Breast epithelium (tissue), 4 donors: ENCODE measurements at regions not wholly inside any gene's neighbourhood (a gene's known extent, or its start where the extent isn't known, plus 50 kb on each side); places are given as distances from the start of the nearest gene placed in this dataset.
A peak's percentile ranks its signal among the peaks of the same experiment; 100 is the strongest.

Source experiments
- DNase-seq, 2 donors: peaks; one replicate each; pipeline ENCODE4 v3.0.0-alpha.2; 2019; ENCODE audit warnings: low spot score in 2 of 2
- H3K27ac ChIP-seq, 2 donors: fragments of 200-600 bp; sonication (generic) in 1 of 2; one replicate each; pipeline ENCODE4 v1.5.1; 2016 to 2019; ENCODE audit warnings: mild to moderate bottlenecking in 1 of 2
- H3K27me3 ChIP-seq, 2 donors: fragments of 200-600 bp; sonication (generic) in 1 of 2; one replicate each; pipeline versions ENCODE4 v1.5.1 to v1.6.0; 2017 to 2019; ENCODE audit warnings: control low read depth in 1 of 2, mild to moderate bottlenecking in 1 of 2
- H3K36me3 ChIP-seq: fragments of 200-600 bp; one replicate; pipeline ENCODE4 v1.5.1; 2019
- H3K4me1 ChIP-seq, 2 donors: fragments of 200-600 bp; sonication (generic); one replicate each; pipeline ENCODE4 v1.5.1; 2016 to 2019; ENCODE audit warnings: control low read depth in 1 of 2
- H3K4me3 ChIP-seq, 3 donors: fragments of 200-600 bp; sonication (generic); 1 replicate in 2 of 3; 2 replicates in 1 of 3; pipeline ENCODE4 v1.5.1; 2016 to 2019; ENCODE audit warnings: mild to moderate bottlenecking in 3 of 3, moderate library complexity in 2 of 3
- H3K9me3 ChIP-seq, 2 donors: fragments of 200-600 bp; sonication (generic) in 1 of 2; one replicate each; pipeline ENCODE4 v1.5.1; 2016 to 2019; ENCODE audit warnings: control low read depth in 1 of 2
- POLR2A ChIP-seq: fragments of 450-650 bp; IDR thresholded peaks from one replicate; pipeline ENCODE4 v1.6.1; 2016; ENCODE audit warnings: antibody characterized with exemption, mild to moderate bottlenecking, moderate library complexity
- POLR2AphosphoS5 ChIP-seq, 3 donors: sonication (generic); formaldehyde crosslinking; IDR thresholded peaks; one replicate each; pipeline ENCODE4 v1.6.1; 2017; ENCODE audit warnings: antibody characterized with exemption in 3 of 3
- intact Hi-C: fragments of 100-400 bp; cut with DNase I; formaldehyde crosslinking; loops from one replicate; pipeline ENCODE4 v1.15.1; 2023; ENCODE audit warnings: low total_unique reads
- TF ChIP-seq, protein P1 (sequence below), 3 donors: fragments of 450-650 bp; IDR thresholded peaks; one replicate each; pipeline ENCODE4 v1.5.1; 2016 to 2017; ENCODE audit warnings: antibody characterized with exemption in 3 of 3, mild to moderate bottlenecking in 3 of 3, moderate library complexity in 3 of 3

DNA sequence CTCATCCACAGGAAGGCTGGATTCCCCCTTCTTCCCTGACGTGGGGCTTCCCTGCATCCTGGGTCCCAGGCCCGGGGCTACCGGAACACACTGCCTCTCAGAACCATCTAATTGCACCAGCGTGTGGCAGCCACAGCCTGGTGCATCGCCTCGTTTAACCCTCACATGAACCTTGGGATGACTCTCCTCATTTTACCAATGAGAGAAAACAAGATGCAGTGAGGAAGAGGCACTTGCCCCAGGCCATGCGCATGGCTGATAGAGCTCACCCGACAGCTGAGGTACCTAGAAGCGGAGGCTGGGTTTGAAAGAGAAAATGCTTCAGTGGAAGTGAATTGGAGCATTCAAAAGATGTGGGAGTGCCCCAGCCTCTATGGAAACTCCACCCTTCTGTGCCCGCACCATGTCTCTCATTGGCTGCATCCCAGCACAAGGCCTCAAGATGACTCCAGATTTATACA, 162.3 kb downstream of the KATNIP start:
- no peaks in the 10 kb centered on the region for H3K27me3 ChIP-seq
- TF ChIP-seq POLR2A: no peak
- TF ChIP-seq, protein P1, sequence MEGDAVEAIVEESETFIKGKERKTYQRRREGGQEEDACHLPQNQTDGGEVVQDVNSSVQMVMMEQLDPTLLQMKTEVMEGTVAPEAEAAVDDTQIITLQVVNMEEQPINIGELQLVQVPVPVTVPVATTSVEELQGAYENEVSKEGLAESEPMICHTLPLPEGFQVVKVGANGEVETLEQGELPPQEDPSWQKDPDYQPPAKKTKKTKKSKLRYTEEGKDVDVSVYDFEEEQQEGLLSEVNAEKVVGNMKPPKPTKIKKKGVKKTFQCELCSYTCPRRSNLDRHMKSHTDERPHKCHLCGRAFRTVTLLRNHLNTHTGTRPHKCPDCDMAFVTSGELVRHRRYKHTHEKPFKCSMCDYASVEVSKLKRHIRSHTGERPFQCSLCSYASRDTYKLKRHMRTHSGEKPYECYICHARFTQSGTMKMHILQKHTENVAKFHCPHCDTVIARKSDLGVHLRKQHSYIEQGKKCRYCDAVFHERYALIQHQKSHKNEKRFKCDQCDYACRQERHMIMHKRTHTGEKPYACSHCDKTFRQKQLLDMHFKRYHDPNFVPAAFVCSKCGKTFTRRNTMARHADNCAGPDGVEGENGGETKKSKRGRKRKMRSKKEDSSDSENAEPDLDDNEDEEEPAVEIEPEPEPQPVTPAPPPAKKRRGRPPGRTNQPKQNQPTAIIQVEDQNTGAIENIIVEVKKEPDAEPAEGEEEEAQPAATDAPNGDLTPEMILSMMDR (IDR thresholded peaks at IDR 0.05): no peak
- TF ChIP-seq POLR2AphosphoS5 (IDR thresholded peaks at IDR 0.05): no peak
- intact Hi-C loops: no loop called here
- H3K4me3 ChIP-seq: no peak overlapping the region
- no peak overlapping the region for H3K27ac ChIP-seq
- H3K9me3 ChIP-seq: no peaks in the 10 kb centered on the region
- H3K36me3 ChIP-seq: no peaks in the 10 kb centered on the region
- no peaks in the 10 kb centered on the region for H3K4me1 ChIP-seq
- no peak for DNase-seq

DNA sequence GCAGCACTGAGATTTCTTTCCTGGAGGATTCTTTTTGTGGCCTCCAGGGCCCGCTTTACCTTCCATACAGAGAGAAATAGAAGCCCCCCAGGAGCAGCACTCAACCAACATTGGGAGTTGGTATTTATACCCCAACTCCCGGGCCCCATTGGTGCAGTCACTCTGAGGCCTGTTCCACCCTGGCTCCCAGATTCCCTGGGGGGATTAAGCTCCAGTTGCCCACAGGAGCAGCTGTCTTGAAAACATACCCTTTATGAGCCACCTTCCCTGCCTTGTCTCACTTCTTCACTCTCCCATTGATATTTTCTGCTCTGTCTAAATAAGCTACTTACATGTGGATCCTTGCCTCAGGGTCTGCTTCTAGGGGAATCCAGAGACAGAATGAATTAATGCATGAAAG, 167.8 kb downstream of the KATNIP start:
- H3K27me3 ChIP-seq: no peaks in the 10 kb centered on the region
- intact Hi-C loops: no loop called here
- peaks cover 3 to 5% of the 10 kb centered on the region in 2 donors for H3K4me1 ChIP-seq
- H3K9me3 ChIP-seq: no peaks in the 10 kb centered on the region
- peak overlapping the region in 2 of 3 donors; percentile 26 to 27 for H3K4me3 ChIP-seq
- DNase-seq: no peak
- no peaks in the 10 kb centered on the region for H3K36me3 ChIP-seq
- H3K27ac ChIP-seq: peak overlapping the region; percentile 83 to 85
- TF ChIP-seq POLR2AphosphoS5 (IDR thresholded peaks at IDR 0.05): no peak
- TF ChIP-seq, protein P1 (IDR thresholded peaks at IDR 0.05): no peak
- no peak for TF ChIP-seq POLR2A

DNA sequence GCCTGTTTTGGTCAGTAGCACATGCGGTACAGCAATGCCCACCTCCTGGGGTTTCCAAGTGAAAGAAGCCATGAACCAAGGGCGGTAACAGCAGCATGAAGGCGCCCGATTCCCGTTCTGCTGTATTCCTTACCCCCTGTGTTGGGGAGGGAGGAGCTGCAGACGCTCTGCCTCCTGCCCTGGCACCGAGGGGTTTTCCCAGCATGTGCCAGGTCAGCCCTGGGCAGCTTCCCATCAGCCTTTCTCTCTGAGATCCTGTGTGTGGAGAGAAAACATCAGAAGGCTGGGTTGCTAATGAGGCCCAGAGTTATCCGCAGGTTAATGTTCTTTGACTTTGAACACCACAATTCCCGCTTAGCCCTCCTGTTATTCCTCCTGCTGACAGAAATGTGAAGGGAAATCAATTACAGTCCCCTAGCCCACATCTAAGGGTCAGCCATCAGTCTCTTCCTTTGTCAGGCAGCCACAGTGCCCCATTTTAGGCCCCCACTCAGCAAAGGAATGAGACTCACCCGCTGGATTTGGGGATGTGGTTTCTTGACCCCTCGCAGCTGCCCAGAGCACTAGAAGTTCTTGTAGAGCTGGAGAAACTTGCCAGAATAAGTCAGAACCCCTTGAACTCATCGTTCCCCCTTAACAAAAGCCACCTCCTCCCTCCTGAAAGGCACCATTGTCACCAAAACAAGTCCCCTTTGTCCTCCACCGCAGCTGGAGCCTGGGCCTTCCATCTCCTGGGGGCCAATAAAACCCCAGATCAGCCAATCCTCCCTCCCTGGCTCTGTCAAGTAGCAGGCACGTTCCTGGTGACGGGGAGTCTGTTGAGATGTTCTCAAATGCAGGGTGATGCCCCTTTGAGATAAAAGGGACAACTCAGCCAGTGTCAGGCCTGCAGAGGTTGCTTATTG, 168.5 kb downstream of the KATNIP start:
- Histone ChIP-seq H3K4me3 (peak overlapping the region in 2 of 3 donors; percentile 26 to 27), H3K9me3 (no peaks in the 10 kb centered on the region), H3K4me1 (peaks cover 3 to 5% of the 10 kb centered on the region in 2 donors), H3K27me3 (no peaks in the 10 kb centered on the region), H3K27ac (peak overlapping the region; percentile 83 to 85), H3K36me3 (no peaks in the 10 kb centered on the region)
- intact Hi-C loops: no loop called here
- TF ChIP-seq POLR2A: no peak
- peak in 1 of 3 donors; percentile 10 for TF ChIP-seq POLR2AphosphoS5 (IDR thresholded peaks at IDR 0.05)
- TF ChIP-seq, protein P1 (IDR thresholded peaks at IDR 0.05): no peak
- DNase-seq: peak in 1 of 2 donors; percentile 84

DNA sequence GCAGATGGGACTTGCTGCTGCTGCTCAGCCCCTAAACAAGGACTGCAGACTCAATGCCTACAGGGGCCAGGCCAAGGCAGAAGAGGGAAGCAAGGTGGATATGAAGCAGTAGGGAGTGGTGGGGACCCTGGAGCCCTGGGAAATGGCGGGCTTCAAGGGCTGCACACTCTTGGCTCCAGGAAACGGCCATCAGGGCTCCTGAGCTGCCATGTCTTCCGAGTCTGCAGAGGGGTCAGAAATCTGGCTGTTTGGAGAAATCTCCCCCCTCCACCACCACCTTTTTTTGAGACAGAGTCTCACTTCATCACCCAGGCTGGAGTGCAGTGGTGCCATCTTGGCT, 169.1 kb downstream of the KATNIP start:
- intact Hi-C loops: no loop called here
- peak overlapping the region; percentile 83 to 85 for H3K27ac ChIP-seq
- DNase-seq: no peak
- H3K4me1 ChIP-seq: peaks cover 3 to 5% of the 10 kb centered on the region in 2 donors
- no peaks in the 10 kb centered on the region for H3K27me3 ChIP-seq
- no peaks in the 10 kb centered on the region for H3K9me3 ChIP-seq
- no peak overlapping the region for H3K4me3 ChIP-seq
- TF ChIP-seq, protein P1 (IDR thresholded peaks at IDR 0.05): no peak
- TF ChIP-seq POLR2AphosphoS5 (IDR thresholded peaks at IDR 0.05) (no peak), POLR2A (no peak)
- H3K36me3 ChIP-seq: no peaks in the 10 kb centered on the region
